HG03439 (cell line): ENCODE measurements at regions not wholly inside any gene's neighbourhood (a gene's known extent, or its start where the extent isn't known, plus 50 kb on each side); places are given as distances from the start of the nearest gene placed in this dataset.

Source experiments
- ATAC-seq: cut with Tn5 transposase; IDR thresholded peaks from one replicate; pipeline ENCODE4 v1.9.1; 2021; ENCODE audit warnings: mild to moderate bottlenecking, moderate library complexity; ENCODE audit not compliant: unreplicated experiment

- no peak for ATAC-seq
Measured at GRCh38 chr4:181157647-181158046, 1085.6 kb upstream of the TENM3 start.

GRCh38 chr4:181158971-181159370 lies 1084.2 kb upstream of the TENM3 start:
- no peak for ATAC-seq

- ATAC-seq = no peak
Measured at GRCh38 chr4:181161669-181162068, 1081.5 kb upstream of the TENM3 start.

GRCh38 chr4:181162266-181162665 lies 1080.9 kb upstream of the TENM3 start:
- no peak for ATAC-seq

GRCh38 chr4:181162676-181163075 lies 1080.5 kb upstream of the TENM3 start:
- no peak for ATAC-seq

- no peak for ATAC-seq
Measured at GRCh38 chr4:181166742-181167399, 1076.3 kb upstream of the TENM3 start.

- ATAC-seq = no peak
Measured at GRCh38 chr4:181168011-181168805, 1075.0 kb upstream of the TENM3 start.

GRCh38 chr4:181173046-181173445 lies 1070.2 kb upstream of the TENM3 start:
- ATAC-seq = no peak

- ATAC-seq = no peak
Measured at GRCh38 chr4:181176306-181176705, 1066.9 kb upstream of the TENM3 start.

- no peak for ATAC-seq
Measured at GRCh38 chr4:181181331-181181730, 1061.9 kb upstream of the TENM3 start.

GRCh38 chr4:181189751-181190150 lies 1053.5 kb upstream of the TENM3 start:
- no peak for ATAC-seq

- no peak for ATAC-seq
Measured at GRCh38 chr4:181193131-181193930, 1049.9 kb upstream of the TENM3 start.

- ATAC-seq = no peak
Measured at GRCh38 chr4:181194096-181194495, 1049.1 kb upstream of the TENM3 start.

GRCh38 chr4:181200076-181200475 lies 1043.1 kb upstream of the TENM3 start:
- ATAC-seq = no peak

GRCh38 chr4:181202240-181202639 lies 1041.0 kb upstream of the TENM3 start:
- ATAC-seq = no peak

- no peak for ATAC-seq
Measured at GRCh38 chr4:181204109-181204508, 1039.1 kb upstream of the TENM3 start.

- no peak for ATAC-seq
Measured at GRCh38 chr4:181213551-181213950, 1029.7 kb upstream of the TENM3 start.

GRCh38 chr4:181216501-181216900 lies 1026.7 kb upstream of the TENM3 start:
- no peak for ATAC-seq

- no peak for ATAC-seq
Measured at GRCh38 chr4:181219783-181220416, 1023.3 kb upstream of the TENM3 start.

GRCh38 chr4:181224852-181225251 lies 1018.4 kb upstream of the TENM3 start:
- ATAC-seq = no peak

- ATAC-seq = no peak
Measured at GRCh38 chr4:181225616-181226261, 1017.5 kb upstream of the TENM3 start.
